HepG2 (cell line): ENCODE measurements at regions not wholly inside any gene's neighbourhood (a gene's known extent, or its start where the extent isn't known, plus 50 kb on each side); places are given as distances from the start of the nearest gene placed in this dataset.

ENCODE experiments used
- ADNP ChIP-seq: sonication (generic); formaldehyde crosslinking; IDR thresholded peaks from 2 replicates; pipeline ENCODE4 v1.4.0; 2020; ENCODE audit warnings: missing genetic modification reagents
- CENPT ChIP-seq: sonication (generic); formaldehyde crosslinking; IDR thresholded peaks from 2 replicates; pipeline ENCODE4 v1.8.0; 2022; ENCODE audit warnings: low read depth, mild to moderate bottlenecking, moderate library complexity, missing genetic modification reagents
- GFI1 ChIP-seq: sonication (generic); formaldehyde crosslinking; IDR thresholded peaks from 2 replicates; pipeline ENCODE4 v1.5.0; 2020; ENCODE audit warnings: missing genetic modification reagents, mild to moderate bottlenecking, borderline replicate concordance
- MZF1 ChIP-seq: sonication (generic); formaldehyde crosslinking; IDR thresholded peaks from 2 replicates; pipeline ENCODE4 v1.8.1; 2023; ENCODE audit warnings: mild to moderate bottlenecking, missing genetic modification reagents, borderline replicate concordance
- NFATC3 ChIP-seq: sonication (generic); formaldehyde crosslinking; IDR thresholded peaks from 2 replicates; pipeline ENCODE4 v1.5.1; 2020; ENCODE audit warnings: mild to moderate bottlenecking, missing genetic modification reagents
- SIX4 ChIP-seq: sonication (generic); formaldehyde crosslinking; IDR thresholded peaks from 2 replicates; pipeline ENCODE4 v1.4.0; 2020; ENCODE audit warnings: missing genetic modification reagents
- SP1 ChIP-seq, 2 experiments: fragments of 450-650 bp in 1 of 2; sonication (generic) in 1 of 2; formaldehyde crosslinking in 1 of 2; IDR thresholded peaks; 2 replicates each; pipeline versions ENCODE4 v1.4.0 to v1.6.1; 2016 to 2020; ENCODE audit warnings: missing genetic modification reagents in 1 of 2
- SP2 ChIP-seq: sonication (generic); formaldehyde crosslinking; IDR thresholded peaks from 2 replicates; pipeline ENCODE4 v1.5.1; 2020; ENCODE audit warnings: mild to moderate bottlenecking, missing genetic modification reagents
- ZNF30 ChIP-seq: sonication (generic); formaldehyde crosslinking; IDR thresholded peaks from 2 replicates; pipeline ENCODE4 v1.5.0; 2020; ENCODE audit warnings: mild to moderate bottlenecking, missing genetic modification reagents
- ZNF615 ChIP-seq: sonication (generic); formaldehyde crosslinking; IDR thresholded peaks from 2 replicates; pipeline ENCODE4 v1.5.0; 2020; ENCODE audit warnings: mild to moderate bottlenecking, missing genetic modification reagents, borderline replicate concordance
- ZSCAN25 ChIP-seq: sonication (generic); formaldehyde crosslinking; IDR thresholded peaks from 2 replicates; pipeline ENCODE4 v1.8.0; 2022; ENCODE audit warnings: mild to moderate bottlenecking, missing genetic modification reagents
- TF ChIP-seq, protein P1 (sequence below): sonication (generic); formaldehyde crosslinking; IDR thresholded peaks from 2 replicates; pipeline ENCODE4 v1.5.1; 2020; ENCODE audit warnings: missing genetic modification reagents, mild to moderate bottlenecking, borderline replicate concordance
- TF ChIP-seq, protein P2 (sequence below): sonication (generic); formaldehyde crosslinking; IDR thresholded peaks from 2 replicates; pipeline ENCODE4 v1.5.0; 2020; ENCODE audit warnings: missing genetic modification reagents
- TF ChIP-seq, protein P3 (sequence below): sonication (generic); formaldehyde crosslinking; IDR thresholded peaks from 2 replicates; pipeline ENCODE4 v1.4.0; 2020; ENCODE audit warnings: missing genetic modification reagents
- TF ChIP-seq, protein P4 (sequence below): sonication (generic); formaldehyde crosslinking; IDR thresholded peaks from 2 replicates; pipeline ENCODE4 v1.4.0; 2020; ENCODE audit warnings: mild to moderate bottlenecking, missing genetic modification reagents
- TF ChIP-seq, protein P5 (sequence below): sonication (generic); formaldehyde crosslinking; IDR thresholded peaks from 2 replicates; pipeline ENCODE4 v1.5.0; 2020; ENCODE audit warnings: mild to moderate bottlenecking, missing genetic modification reagents, borderline replicate concordance

DNA sequence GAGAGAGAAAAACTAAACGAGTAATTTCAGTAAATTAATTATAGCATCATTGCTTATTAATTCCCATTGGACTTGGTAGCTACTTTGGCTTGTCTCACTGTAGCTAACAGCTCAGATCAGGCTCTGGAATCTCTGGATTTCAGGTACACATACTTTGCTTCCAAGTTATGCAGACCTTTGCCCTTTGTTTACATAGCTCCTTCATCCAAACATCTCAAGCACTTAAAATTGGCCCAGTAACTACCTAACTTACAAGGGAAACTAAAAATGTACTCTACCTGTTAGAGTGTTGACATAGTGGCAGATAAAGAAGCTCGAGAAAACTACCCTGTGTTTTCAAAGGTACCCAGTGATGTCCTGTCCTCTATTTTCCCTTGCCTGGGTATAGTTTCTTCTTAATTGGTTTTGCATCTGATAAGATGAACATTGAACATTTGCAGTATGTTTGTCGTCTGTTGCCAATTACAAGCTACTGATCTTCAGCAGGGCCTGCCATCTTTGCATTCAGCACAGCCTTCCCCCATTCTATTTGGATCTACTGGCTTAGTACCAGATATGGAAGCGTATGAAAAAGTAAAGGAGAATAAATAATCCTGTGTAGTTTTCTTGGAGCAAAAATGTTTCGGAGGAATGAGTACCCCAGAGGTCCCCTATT is 601.5 kb upstream of the FANCL start (continued):
- TF ChIP-seq ZSCAN25 (CRISPR knock-in tag), result no peak
- TF ChIP-seq, protein P1, sequence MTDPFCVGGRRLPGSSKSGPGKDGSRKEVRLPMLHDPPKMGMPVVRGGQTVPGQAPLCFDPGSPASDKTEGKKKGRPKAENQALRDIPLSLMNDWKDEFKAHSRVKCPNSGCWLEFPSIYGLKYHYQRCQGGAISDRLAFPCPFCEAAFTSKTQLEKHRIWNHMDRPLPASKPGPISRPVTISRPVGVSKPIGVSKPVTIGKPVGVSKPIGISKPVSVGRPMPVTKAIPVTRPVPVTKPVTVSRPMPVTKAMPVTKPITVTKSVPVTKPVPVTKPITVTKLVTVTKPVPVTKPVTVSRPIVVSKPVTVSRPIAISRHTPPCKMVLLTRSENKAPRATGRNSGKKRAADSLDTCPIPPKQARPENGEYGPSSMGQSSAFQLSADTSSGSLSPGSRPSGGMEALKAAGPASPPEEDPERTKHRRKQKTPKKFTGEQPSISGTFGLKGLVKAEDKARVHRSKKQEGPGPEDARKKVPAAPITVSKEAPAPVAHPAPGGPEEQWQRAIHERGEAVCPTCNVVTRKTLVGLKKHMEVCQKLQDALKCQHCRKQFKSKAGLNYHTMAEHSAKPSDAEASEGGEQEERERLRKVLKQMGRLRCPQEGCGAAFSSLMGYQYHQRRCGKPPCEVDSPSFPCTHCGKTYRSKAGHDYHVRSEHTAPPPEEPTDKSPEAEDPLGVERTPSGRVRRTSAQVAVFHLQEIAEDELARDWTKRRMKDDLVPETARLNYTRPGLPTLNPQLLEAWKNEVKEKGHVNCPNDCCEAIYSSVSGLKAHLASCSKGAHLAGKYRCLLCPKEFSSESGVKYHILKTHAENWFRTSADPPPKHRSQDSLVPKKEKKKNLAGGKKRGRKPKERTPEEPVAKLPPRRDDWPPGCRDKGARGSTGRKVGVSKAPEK (CRISPR knock-in tag), result no peak
- TF ChIP-seq, protein P2, sequence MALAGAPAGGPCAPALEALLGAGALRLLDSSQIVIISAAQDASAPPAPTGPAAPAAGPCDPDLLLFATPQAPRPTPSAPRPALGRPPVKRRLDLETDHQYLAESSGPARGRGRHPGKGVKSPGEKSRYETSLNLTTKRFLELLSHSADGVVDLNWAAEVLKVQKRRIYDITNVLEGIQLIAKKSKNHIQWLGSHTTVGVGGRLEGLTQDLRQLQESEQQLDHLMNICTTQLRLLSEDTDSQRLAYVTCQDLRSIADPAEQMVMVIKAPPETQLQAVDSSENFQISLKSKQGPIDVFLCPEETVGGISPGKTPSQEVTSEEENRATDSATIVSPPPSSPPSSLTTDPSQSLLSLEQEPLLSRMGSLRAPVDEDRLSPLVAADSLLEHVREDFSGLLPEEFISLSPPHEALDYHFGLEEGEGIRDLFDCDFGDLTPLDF (CRISPR knock-in tag), result no peak
- TF ChIP-seq CENPT (CRISPR knock-in tag), result no peak
- no peak for TF ChIP-seq ZNF615 (CRISPR knock-in tag)
- TF ChIP-seq, protein P3, sequence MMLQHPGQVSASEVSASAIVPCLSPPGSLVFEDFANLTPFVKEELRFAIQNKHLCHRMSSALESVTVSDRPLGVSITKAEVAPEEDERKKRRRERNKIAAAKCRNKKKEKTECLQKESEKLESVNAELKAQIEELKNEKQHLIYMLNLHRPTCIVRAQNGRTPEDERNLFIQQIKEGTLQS (CRISPR knock-in tag), result no peak
- no peak for TF ChIP-seq ADNP
- TF ChIP-seq NFATC3 (CRISPR knock-in tag), result no peak
- TF ChIP-seq, protein P4, sequence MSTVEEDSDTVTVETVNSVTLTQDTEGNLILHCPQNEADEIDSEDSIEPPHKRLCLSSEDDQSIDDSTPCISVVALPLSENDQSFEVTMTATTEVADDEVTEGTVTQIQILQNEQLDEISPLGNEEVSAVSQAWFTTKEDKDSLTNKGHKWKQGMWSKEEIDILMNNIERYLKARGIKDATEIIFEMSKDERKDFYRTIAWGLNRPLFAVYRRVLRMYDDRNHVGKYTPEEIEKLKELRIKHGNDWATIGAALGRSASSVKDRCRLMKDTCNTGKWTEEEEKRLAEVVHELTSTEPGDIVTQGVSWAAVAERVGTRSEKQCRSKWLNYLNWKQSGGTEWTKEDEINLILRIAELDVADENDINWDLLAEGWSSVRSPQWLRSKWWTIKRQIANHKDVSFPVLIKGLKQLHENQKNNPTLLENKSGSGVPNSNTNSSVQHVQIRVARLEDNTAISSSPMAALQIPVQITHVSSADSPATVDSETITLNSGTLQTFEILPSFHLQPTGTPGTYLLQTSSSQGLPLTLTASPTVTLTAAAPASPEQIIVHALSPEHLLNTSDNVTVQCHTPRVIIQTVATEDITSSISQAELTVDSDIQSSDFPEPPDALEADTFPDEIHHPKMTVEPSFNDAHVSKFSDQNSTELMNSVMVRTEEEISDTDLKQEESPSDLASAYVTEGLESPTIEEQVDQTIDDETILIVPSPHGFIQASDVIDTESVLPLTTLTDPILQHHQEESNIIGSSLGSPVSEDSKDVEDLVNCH, result no peak
- no peak for TF ChIP-seq SP1 (IDR thresholded peaks at IDR 0.05)
- no peak for TF ChIP-seq SP1 (CRISPR knock-in tag; IDR thresholded peaks at IDR 0.05)
- TF ChIP-seq SIX4, result no peak
- TF ChIP-seq, protein P5, sequence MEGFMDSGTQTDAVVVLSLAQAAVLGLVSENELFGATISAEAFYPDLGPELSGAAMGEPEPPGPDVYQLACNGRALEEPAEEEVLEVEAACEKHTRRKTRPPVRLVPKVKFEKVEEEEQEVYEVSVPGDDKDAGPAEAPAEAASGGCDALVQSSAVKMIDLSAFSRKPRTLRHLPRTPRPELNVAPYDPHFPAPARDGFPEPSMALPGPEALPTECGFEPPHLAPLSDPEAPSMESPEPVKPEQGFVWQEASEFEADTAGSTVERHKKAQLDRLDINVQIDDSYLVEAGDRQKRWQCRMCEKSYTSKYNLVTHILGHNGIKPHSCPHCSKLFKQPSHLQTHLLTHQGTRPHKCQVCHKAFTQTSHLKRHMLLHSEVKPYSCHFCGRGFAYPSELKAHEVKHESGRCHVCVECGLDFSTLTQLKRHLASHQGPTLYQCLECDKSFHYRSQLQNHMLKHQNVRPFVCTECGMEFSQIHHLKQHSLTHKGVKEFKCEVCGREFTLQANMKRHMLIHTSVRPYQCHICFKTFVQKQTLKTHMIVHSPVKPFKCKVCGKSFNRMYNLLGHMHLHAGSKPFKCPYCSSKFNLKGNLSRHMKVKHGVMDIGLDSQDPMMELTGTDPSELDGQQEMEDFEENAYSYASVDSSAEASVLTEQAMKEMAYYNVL, result no peak
- TF ChIP-seq GFI1 (CRISPR knock-in tag), result no peak
- TF ChIP-seq SP2 (CRISPR knock-in tag), result no peak
- no peak for TF ChIP-seq MZF1 (CRISPR knock-in tag)
- TF ChIP-seq ZNF30 (CRISPR knock-in tag), result no peak
- TF ChIP-seq, all 625 proteins: peak for 0
